Neural cell (in vitro differentiated cells): ENCODE measurements at regions not wholly inside any gene's neighbourhood (a gene's known extent, or its start where the extent isn't known, plus 50 kb on each side); places are given as distances from the start of the nearest gene placed in this dataset.

Source experiments
- H2AFZ ChIP-seq: fragments of 200-600, 300-800 bp; sonication (generic), shearing (Covaris generic); 2 replicates; pipeline ENCODE4 v1.6.0; 2014; ENCODE audit warnings: low read depth, mild to moderate bottlenecking, antibody characterized with exemption, low read length, moderate library complexity
- H3F3A ChIP-seq: fragments of 200-600 bp; shearing (Covaris generic); 2 replicates; pipeline ENCODE4 v1.6.1; 2016; ENCODE audit warnings: mild to moderate bottlenecking, moderate library complexity, mixed read lengths, antibody characterized with exemption, low read length; ENCODE audit not compliant: insufficient read depth, poor library complexity, severe bottlenecking
- H3K27ac ChIP-seq: fragments of 200-600, 300-800 bp; sonication (generic), shearing (Covaris generic); 2 replicates; pipeline ENCODE4 v1.5.1; 2014; ENCODE audit warnings: mild to moderate bottlenecking, low read length, moderate library complexity
- H3K27me3 ChIP-seq: fragments of 300-800, 200-600 bp; sonication (generic), shearing (Covaris generic); 2 replicates; pipeline ENCODE4 v1.6.0; 2014; ENCODE audit warnings: mild to moderate bottlenecking, low read depth, low read length, moderate library complexity; ENCODE audit not compliant: insufficient read depth
- H3K36me3 ChIP-seq: fragments of 300-800, 200-600 bp; sonication (generic), shearing (Covaris generic); 2 replicates; pipeline ENCODE4 v1.5.1; 2014; ENCODE audit warnings: mild to moderate bottlenecking, antibody characterized with exemption, low read length, moderate library complexity; ENCODE audit not compliant: insufficient read depth
- H3K4me2 ChIP-seq: fragments of 300-800, 200-600 bp; sonication (generic), shearing (Covaris generic); 2 replicates; pipeline ENCODE4 v1.6.0; 2014; ENCODE audit warnings: mild to moderate bottlenecking, low read length
- H3K4me3 ChIP-seq: fragments of 300-800, 200-600 bp; sonication (generic), shearing (Covaris generic); 2 replicates; pipeline ENCODE4 v1.5.1; 2014; ENCODE audit warnings: mild to moderate bottlenecking, low read length, moderate library complexity
- H3K79me2 ChIP-seq: fragments of 200-600 bp; shearing (Covaris generic); replicated peaks from 2 replicates; pipeline ENCODE4 v1.6.0; 2014; ENCODE audit warnings: mild to moderate bottlenecking, low read length, moderate library complexity; ENCODE audit not compliant: insufficient read depth
- H3K9ac ChIP-seq: fragments of 300-800, 200-600 bp; sonication (generic), shearing (Covaris generic); 2 replicates; pipeline ENCODE4 v1.6.1; 2016; ENCODE audit warnings: mild to moderate bottlenecking, low read length, mixed read lengths
- H3K9me2 ChIP-seq: fragments of 200-600 bp; shearing (Covaris generic); 2 replicates; pipeline ENCODE4 v1.6.1; 2016; ENCODE audit warnings: mild to moderate bottlenecking, low read length, mixed read lengths; ENCODE audit not compliant: insufficient read depth
- H3K9me3 ChIP-seq: fragments of 200-600, 300-800 bp; sonication (generic), shearing (Covaris generic); 2 replicates; pipeline ENCODE4 v1.6.1; 2016; ENCODE audit warnings: mild to moderate bottlenecking, mixed run types, low read length, moderate library complexity, mixed read lengths
- H4K20me1 ChIP-seq: fragments of 200-600 bp; shearing (Covaris generic); 2 replicates; pipeline ENCODE4 v1.6.1; 2016; ENCODE audit warnings: mild to moderate bottlenecking, mixed run types; ENCODE audit not compliant: insufficient read depth
- CTCF ChIP-seq: fragments of 450-650 bp; IDR thresholded peaks from 2 replicates; pipeline ENCODE4 v1.5.1; 2014; ENCODE audit warnings: antibody characterized with exemption, mild to moderate bottlenecking, moderate library complexity; ENCODE audit not compliant: poor library complexity, severe bottlenecking
- EP300 ChIP-seq: fragments of 450-650 bp; conservative IDR thresholded peaks from 2 replicates; pipeline ENCODE4 v1.6.1; 2014; ENCODE audit warnings: antibody characterized with exemption, mild to moderate bottlenecking, moderate library complexity; ENCODE audit not compliant: poor library complexity, severe bottlenecking
- EZH2 ChIP-seq: fragments of 200-600, 300-800 bp; shearing (Covaris generic), sonication (generic); IDR thresholded peaks from 2 replicates; pipeline ENCODE4 v1.6.1; 2014; ENCODE audit warnings: antibody characterized with exemption, low read length, borderline replicate concordance, mild to moderate bottlenecking; ENCODE audit not compliant: insufficient read depth, poor library complexity, severe bottlenecking
- MXI1 ChIP-seq: fragments of 450-650 bp; conservative IDR thresholded peaks from 2 replicates; pipeline ENCODE4 v1.6.1; 2014; ENCODE audit warnings: antibody characterized with exemption, mild to moderate bottlenecking; ENCODE audit not compliant: poor library complexity, severe bottlenecking
- POLR2AphosphoS5 ChIP-seq: IDR thresholded peaks from 2 replicates; pipeline ENCODE4 v1.6.1; 2012
- RAD21 ChIP-seq: fragments of 450-650 bp; conservative IDR thresholded peaks from 2 replicates; pipeline ENCODE4 v1.6.1; 2014; ENCODE audit warnings: antibody characterized with exemption, mild to moderate bottlenecking, moderate library complexity
- REST ChIP-seq: IDR thresholded peaks from 2 replicates; pipeline ENCODE4 v1.6.1; 2012; ENCODE audit warnings: borderline replicate concordance
- SMC3 ChIP-seq: fragments of 450-650 bp; conservative IDR thresholded peaks from 2 replicates; pipeline ENCODE4 v1.6.1; 2014; ENCODE audit warnings: antibody characterized with exemption, mild to moderate bottlenecking, moderate library complexity; ENCODE audit not compliant: poor library complexity
- TAF1 ChIP-seq: IDR thresholded peaks from 2 replicates; pipeline ENCODE4 v1.6.1; 2012; ENCODE audit warnings: low read depth

- H3K79me2 ChIP-seq = no peaks in the 10 kb centered on the region
- no peaks in the 10 kb centered on the region for H3K9me3 ChIP-seq
- no peak overlapping the region for H3K4me3 ChIP-seq
- H3K27ac ChIP-seq = no peak overlapping the region
- no peaks in the 10 kb centered on the region for H3K27me3 ChIP-seq
- no peak overlapping the region for H2AFZ ChIP-seq
- no peak for TF ChIP-seq RAD21
- no peak for TF ChIP-seq EP300
- no peaks in the 10 kb centered on the region for H3K36me3 ChIP-seq
- H3F3A ChIP-seq = no peaks in the 10 kb centered on the region
- H3K4me2 ChIP-seq = no peak overlapping the region
- H3K9ac ChIP-seq = no peak overlapping the region
- no peaks in the 10 kb centered on the region for H3K9me2 ChIP-seq
- H4K20me1 ChIP-seq = no peaks in the 10 kb centered on the region
These were observed 114.0 kb upstream of the NEDD9 start for GRCh38 chr6:11346516-11346915.

- H3K27ac ChIP-seq = no peak overlapping the region
- H2AFZ ChIP-seq = no peak overlapping the region
- no peaks in the 10 kb centered on the region for H3K79me2 ChIP-seq
- no peaks in the 10 kb centered on the region for H3K9me2 ChIP-seq
- no peaks in the 10 kb centered on the region for H3K36me3 ChIP-seq
- H3K4me3 ChIP-seq = no peak overlapping the region
- H4K20me1 ChIP-seq = no peaks in the 10 kb centered on the region
- TF ChIP-seq SMC3 = no peak
- TF ChIP-seq CTCF = no peak
- TF ChIP-seq MXI1 = no peak
- no peak for TF ChIP-seq REST
- TF ChIP-seq EP300 = no peak
- TF ChIP-seq POLR2AphosphoS5 = no peak
- TF ChIP-seq EZH2 = no peak
- no peak for TF ChIP-seq TAF1
- no peak for TF ChIP-seq RAD21
- no peak overlapping the region for H3K9ac ChIP-seq
- H3F3A ChIP-seq = no peaks in the 10 kb centered on the region
- H3K4me2 ChIP-seq = no peak overlapping the region
- H3K9me3 ChIP-seq = no peaks in the 10 kb centered on the region
- no peaks in the 10 kb centered on the region for H3K27me3 ChIP-seq
These were observed 113.1 kb upstream of the NEDD9 start for GRCh38 chr6:11345536-11345935.
